NT2/D1 (cell line): ENCODE measurements at regions not wholly inside any gene's neighbourhood (a gene's known extent, or its start where the extent isn't known, plus 50 kb on each side); places are given as distances from the start of the nearest gene placed in this dataset.

Experiments
- DNase-seq: peaks from one replicate; pipeline ENCODE4 v3.0.0-alpha.2; 2011; ENCODE audit warnings: low read depth, low spot score
- H3K27me3 ChIP-seq: 2 replicates; pipeline ENCODE4 v1.6.0; 2011; ENCODE audit warnings: mild to moderate bottlenecking; ENCODE audit not compliant: insufficient read length, insufficient read depth
- H3K36me3 ChIP-seq: 2 replicates; pipeline ENCODE4 v1.6.1; 2011; ENCODE audit warnings: mild to moderate bottlenecking, low read length, mixed read lengths; ENCODE audit not compliant: insufficient read depth, insufficient read length
- H3K4me1 ChIP-seq: 2 replicates; pipeline ENCODE4 v1.5.1; 2011; ENCODE audit not compliant: insufficient read depth, insufficient read length
- H3K4me3 ChIP-seq: 2 replicates; pipeline ENCODE4 v1.5.1; 2011; ENCODE audit warnings: low read depth; ENCODE audit not compliant: insufficient read length
- H3K9ac ChIP-seq: 2 replicates; pipeline ENCODE4 v1.6.0; 2011; ENCODE audit warnings: low read depth; ENCODE audit not compliant: insufficient read length
- H3K9me3 ChIP-seq: 2 replicates; pipeline ENCODE4 v1.5.1; 2011; ENCODE audit warnings: mild to moderate bottlenecking, low read length; ENCODE audit not compliant: insufficient read depth
- SUZ12 ChIP-seq: IDR thresholded peaks from 2 replicates; pipeline ENCODE4 v1.6.1; 2011; ENCODE audit not compliant: insufficient read length, insufficient read depth; ENCODE audit errors: extremely low read depth
- YY1 ChIP-seq: IDR thresholded peaks from 2 replicates; pipeline ENCODE4 v1.6.1; 2011; ENCODE audit not compliant: insufficient read length, insufficient read depth
- ZNF274 ChIP-seq: IDR thresholded peaks from 2 replicates; pipeline ENCODE4 v1.6.1; 2011; ENCODE audit warnings: mild to moderate bottlenecking, low read depth, low read length

- no peak for DNase-seq
- Histone ChIP-seq H3K9me3 (no peaks in the 10 kb centered on the region), H3K27me3 (no peaks in the 10 kb centered on the region), H3K9ac (no peak overlapping the region), H3K4me1 (no peaks in the 10 kb centered on the region), H3K4me3 (no peak overlapping the region), H3K36me3 (no peaks in the 10 kb centered on the region)
- TF ChIP-seq YY1 (no peak), SUZ12 (no peak), ZNF274 (no peak)
Observed at GRCh38 chr12:89966495-89967240, 258.0 kb upstream of the ATP2B1 start.

GRCh38 chr12:89965993-89966392, 257.4 kb upstream of the ATP2B1 start:
- no peaks in the 10 kb centered on the region for H3K4me1 ChIP-seq
- DNase-seq, result peak; percentile 44
- no peak overlapping the region for H3K9ac ChIP-seq
- TF ChIP-seq ZNF274, result no peak
- TF ChIP-seq YY1, result no peak
- TF ChIP-seq SUZ12, result no peak
- no peaks in the 10 kb centered on the region for H3K27me3 ChIP-seq
- H3K36me3 ChIP-seq, result no peaks in the 10 kb centered on the region
- H3K9me3 ChIP-seq, result no peaks in the 10 kb centered on the region
- no peak overlapping the region for H3K4me3 ChIP-seq

GRCh38 chr12:89962648-89963047, 254.0 kb upstream of the ATP2B1 start:
- TF ChIP-seq YY1 (no peak), ZNF274 (no peak), SUZ12 (no peak)
- no peak overlapping the region for H3K4me3 ChIP-seq
- no peaks in the 10 kb centered on the region for H3K36me3 ChIP-seq
- no peak overlapping the region for H3K9ac ChIP-seq
- H3K4me1 ChIP-seq, result no peaks in the 10 kb centered on the region
- no peaks in the 10 kb centered on the region for H3K27me3 ChIP-seq
- DNase-seq, result no peak
- H3K9me3 ChIP-seq, result no peaks in the 10 kb centered on the region

GRCh38 chr12:89960607-89961394, 252.2 kb upstream of the ATP2B1 start:
- Histone ChIP-seq H3K4me3 (no peak overlapping the region), H3K9ac (no peak overlapping the region), H3K27me3 (no peaks in the 10 kb centered on the region), H3K9me3 (no peaks in the 10 kb centered on the region), H3K4me1 (no peaks in the 10 kb centered on the region), H3K36me3 (no peaks in the 10 kb centered on the region)
- TF ChIP-seq YY1, result no peak
- no peak for TF ChIP-seq SUZ12
- TF ChIP-seq ZNF274, result no peak
- DNase-seq, result no peak

GRCh38 chr12:89960011-89960507, 251.4 kb upstream of the ATP2B1 start:
- Histone ChIP-seq H3K4me1 (no peaks in the 10 kb centered on the region), H3K27me3 (no peaks in the 10 kb centered on the region), H3K9ac (no peak overlapping the region), H3K36me3 (no peaks in the 10 kb centered on the region), H3K9me3 (no peaks in the 10 kb centered on the region), H3K4me3 (no peak overlapping the region)
- no peak for DNase-seq
- TF ChIP-seq ZNF274 (no peak), SUZ12 (no peak), YY1 (no peak)

- no peaks in the 10 kb centered on the region for H3K27me3 ChIP-seq
- H3K4me3 ChIP-seq, result no peak overlapping the region
- TF ChIP-seq ZNF274 (no peak), SUZ12 (no peak), YY1 (no peak)
- H3K36me3 ChIP-seq, result no peaks in the 10 kb centered on the region
- no peaks in the 10 kb centered on the region for H3K9me3 ChIP-seq
- H3K4me1 ChIP-seq, result no peaks in the 10 kb centered on the region
- H3K9ac ChIP-seq, result no peak overlapping the region
- no peak for DNase-seq
Observed at GRCh38 chr12:89959179-89959578, 250.5 kb upstream of the ATP2B1 start.

- no peaks in the 10 kb centered on the region for H3K36me3 ChIP-seq
- no peak for TF ChIP-seq YY1
- no peak for TF ChIP-seq ZNF274
- no peak for TF ChIP-seq SUZ12
- no peaks in the 10 kb centered on the region for H3K4me1 ChIP-seq
- no peak overlapping the region for H3K4me3 ChIP-seq
- DNase-seq, result no peak
- no peak overlapping the region for H3K9ac ChIP-seq
- no peaks in the 10 kb centered on the region for H3K9me3 ChIP-seq
- no peaks in the 10 kb centered on the region for H3K27me3 ChIP-seq
Observed at GRCh38 chr12:89954259-89954658, 245.6 kb upstream of the ATP2B1 start.

GRCh38 chr12:89951694-89952060, 243.0 kb upstream of the ATP2B1 start:
- Histone ChIP-seq H3K36me3 (no peaks in the 10 kb centered on the region), H3K4me3 (no peak overlapping the region), H3K9ac (no peak overlapping the region), H3K9me3 (no peaks in the 10 kb centered on the region), H3K4me1 (no peaks in the 10 kb centered on the region), H3K27me3 (no peaks in the 10 kb centered on the region)
- DNase-seq, result no peak
- TF ChIP-seq ZNF274 (no peak), YY1 (no peak), SUZ12 (no peak)
